ENCODE measurements at regions not wholly inside any gene's neighbourhood (a gene's known extent, or its start where the extent isn't known, plus 50 kb on each side); places are given as distances from the start of the nearest gene placed in this dataset.

DNA sequence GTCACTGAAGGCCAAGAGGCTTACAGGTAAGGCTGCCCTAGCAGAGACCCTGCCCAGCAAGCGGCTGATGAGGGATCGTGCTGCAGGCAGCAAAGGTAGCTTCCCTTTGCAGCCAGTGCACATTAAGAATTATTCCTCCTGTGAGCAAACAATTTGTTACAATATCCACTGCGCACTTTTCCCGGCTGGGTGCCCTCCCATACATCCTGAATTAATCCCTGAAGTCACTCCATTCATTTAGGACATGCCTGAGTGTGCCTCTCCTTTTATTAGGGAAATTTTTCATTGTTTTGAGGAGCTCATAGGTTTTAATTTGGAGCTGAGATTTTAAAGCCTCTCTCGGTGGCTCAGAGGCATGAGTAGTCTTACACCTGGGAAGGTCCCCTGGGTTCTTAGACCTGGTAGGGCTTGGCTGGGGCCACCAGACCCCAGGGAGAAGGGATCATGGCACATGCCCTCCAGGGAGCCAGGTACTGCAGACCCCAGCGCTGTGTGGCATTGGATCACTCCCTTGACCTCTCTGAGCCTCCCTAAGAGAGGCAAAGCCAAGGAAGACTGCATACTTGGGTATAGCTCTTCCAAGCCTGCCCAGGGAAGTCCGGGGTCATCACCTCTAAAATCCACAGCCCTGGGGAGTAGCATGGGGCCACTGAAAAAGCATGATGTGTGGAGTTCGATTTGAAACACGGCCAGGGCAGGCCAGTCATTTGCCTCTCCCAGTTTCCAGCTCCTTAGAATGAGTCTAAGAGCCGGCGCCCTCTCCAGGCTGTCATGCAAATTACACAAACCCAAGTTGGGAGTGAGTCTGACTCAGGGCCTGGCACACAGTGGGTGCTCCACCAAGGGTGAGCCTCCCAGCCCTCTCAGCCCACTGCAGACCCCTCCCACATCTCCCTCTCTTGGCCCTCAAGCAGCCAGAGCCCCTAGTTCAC is 151.9 kb upstream of the LINGO1 start:
- Histone ChIP-seq H3K27me3 (ENCODE audit: insufficient read depth, low read length) (no peaks in the 10 kb centered on the region), H3K4me1 (ENCODE audit: insufficient read depth, low read length) (no peaks in the 10 kb centered on the region), H3K9me3 (ENCODE audit: low read depth, low read length) (no peaks in the 10 kb centered on the region), H3K4me3 (ENCODE audit: low read length) (no peak overlapping the region)

DNA sequence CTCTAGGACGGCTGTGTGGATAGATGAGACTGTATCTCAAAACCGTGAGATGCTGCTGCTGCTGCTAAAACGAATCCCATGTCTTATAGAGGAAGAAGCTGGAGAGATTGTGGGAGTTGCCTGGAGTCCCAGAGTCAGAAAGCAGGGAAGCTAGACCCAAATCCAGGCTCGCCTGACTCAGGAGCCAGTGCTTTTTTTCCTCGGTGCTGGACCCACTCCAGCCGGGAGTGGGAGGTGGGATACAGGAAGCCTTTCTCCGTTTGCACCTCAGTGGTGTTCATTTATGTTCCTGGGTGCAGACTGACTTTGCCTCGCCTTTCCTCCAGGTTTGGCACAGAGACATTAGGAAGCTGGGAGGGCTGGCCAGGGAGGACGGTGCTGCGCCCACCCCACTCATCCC is 150.9 kb upstream of the LINGO1 start:
- Histone ChIP-seq H3K27me3 (ENCODE audit: insufficient read depth, low read length) (no peaks in the 10 kb centered on the region), H3K4me3 (ENCODE audit: low read length) (no peak overlapping the region), H3K9me3 (ENCODE audit: low read depth, low read length) (no peaks in the 10 kb centered on the region), H3K4me1 (ENCODE audit: insufficient read depth, low read length) (no peaks in the 10 kb centered on the region)

GRCh38 chr15:77782691-77783090 is 150.0 kb upstream of the LINGO1 start:
- Histone ChIP-seq H3K4me3 (ENCODE audit: low read length) (no peak overlapping the region), H3K27me3 (ENCODE audit: insufficient read depth, low read length) (no peaks in the 10 kb centered on the region), H3K4me1 (ENCODE audit: insufficient read depth, low read length) (no peaks in the 10 kb centered on the region)

GRCh38 chr15:77781946-77782240 is 149.2 kb upstream of the LINGO1 start:
- H3K27me3 ChIP-seq (ENCODE audit: insufficient read depth, low read length) = no peaks in the 10 kb centered on the region
- no peaks in the 10 kb centered on the region for H3K4me1 ChIP-seq (ENCODE audit: insufficient read depth, low read length)
- H3K4me3 ChIP-seq (ENCODE audit: low read length) = no peak overlapping the region
- H3K9me3 ChIP-seq (ENCODE audit: low read depth, low read length) = no peaks in the 10 kb centered on the region

More at GRCh38 chr15:77782691-77783090, 150.0 kb upstream of the LINGO1 start:
- no peaks in the 10 kb centered on the region for H3K9me3 ChIP-seq (ENCODE audit: low read depth, low read length)

- Histone ChIP-seq H3K4me3 (ENCODE audit: low read length) (no peak overlapping the region), H3K27me3 (ENCODE audit: insufficient read depth, low read length) (no peaks in the 10 kb centered on the region), H3K9me3 (ENCODE audit: low read depth, low read length) (no peaks in the 10 kb centered on the region), H3K4me1 (ENCODE audit: insufficient read depth, low read length) (no peaks in the 10 kb centered on the region)
These were observed 148.6 kb upstream of the LINGO1 start for GRCh38 chr15:77781151-77781945.

DNA sequence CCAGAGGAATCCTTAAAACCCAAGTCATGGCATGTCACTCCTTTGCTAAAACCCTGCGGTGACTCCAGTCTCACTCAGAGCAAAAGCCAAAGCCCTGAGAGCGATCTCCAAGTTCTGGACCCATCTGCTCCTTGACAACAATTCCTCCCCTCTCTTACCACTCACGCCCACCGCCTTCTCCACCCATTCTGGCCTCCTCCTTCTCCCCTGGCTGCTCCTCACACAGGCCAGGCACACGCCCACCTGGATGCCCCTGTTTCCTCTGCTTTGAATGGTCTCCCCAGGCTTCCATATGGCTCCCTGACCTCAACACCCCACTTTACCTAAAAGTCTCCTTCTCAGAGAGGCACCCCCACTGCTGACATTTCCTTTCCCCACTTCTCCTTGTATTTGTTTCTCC is 146.1 kb upstream of the LINGO1 start:
- H3K4me1 ChIP-seq (ENCODE audit: insufficient read depth, low read length) = no peaks in the 10 kb centered on the region
- H3K4me3 ChIP-seq (ENCODE audit: low read length) = no peak overlapping the region
- no peaks in the 10 kb centered on the region for H3K9me3 ChIP-seq (ENCODE audit: low read depth, low read length)

GRCh38 chr15:77775837-77776236 is 143.1 kb upstream of the LINGO1 start:
- H3K4me3 ChIP-seq (ENCODE audit: low read length) = no peak overlapping the region
- no peaks in the 10 kb centered on the region for H3K9me3 ChIP-seq (ENCODE audit: low read depth, low read length)
- H3K4me1 ChIP-seq (ENCODE audit: insufficient read depth, low read length) = no peaks in the 10 kb centered on the region
- H3K27me3 ChIP-seq (ENCODE audit: insufficient read depth, low read length) = no peaks in the 10 kb centered on the region

More for the DNA sequence above, 146.1 kb upstream of the LINGO1 start:
- no peaks in the 10 kb centered on the region for H3K27me3 ChIP-seq (ENCODE audit: insufficient read depth, low read length)

- Histone ChIP-seq H3K9me3 (ENCODE audit: low read depth, low read length) (no peaks in the 10 kb centered on the region), H3K27me3 (ENCODE audit: insufficient read depth, low read length) (no peaks in the 10 kb centered on the region), H3K4me1 (ENCODE audit: insufficient read depth, low read length) (no peaks in the 10 kb centered on the region), H3K4me3 (ENCODE audit: low read length) (no peak overlapping the region)
These were observed 142.7 kb upstream of the LINGO1 start for GRCh38 chr15:77775373-77775772.

DNA sequence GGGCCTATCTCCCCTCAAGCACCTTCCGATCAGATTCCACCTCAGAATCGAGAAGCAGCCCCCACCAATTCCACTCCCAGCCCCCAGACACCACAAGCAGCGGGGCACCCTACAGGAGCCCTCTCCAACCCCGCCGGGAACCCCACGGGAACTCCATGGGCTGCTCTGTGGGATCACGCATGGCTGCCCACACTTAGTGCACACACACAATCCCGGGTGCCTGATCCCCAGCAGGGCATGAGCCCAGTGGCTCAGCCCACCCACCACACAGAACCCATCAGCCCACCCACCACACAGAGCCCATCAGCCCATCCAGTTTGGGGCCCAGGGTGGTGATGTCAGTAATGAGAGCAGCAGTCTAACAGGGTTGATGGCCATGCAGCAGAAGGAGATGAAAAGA is 141.6 kb upstream of the LINGO1 start:
- H3K9me3 ChIP-seq (ENCODE audit: low read depth, low read length) = no peaks in the 10 kb centered on the region
- no peaks in the 10 kb centered on the region for H3K4me1 ChIP-seq (ENCODE audit: insufficient read depth, low read length)
- no peak overlapping the region for H3K4me3 ChIP-seq (ENCODE audit: low read length)
- no peaks in the 10 kb centered on the region for H3K27me3 ChIP-seq (ENCODE audit: insufficient read depth, low read length)

GRCh38 chr15:77773903-77774302 is 141.2 kb upstream of the LINGO1 start:
- no peaks in the 10 kb centered on the region for H3K9me3 ChIP-seq (ENCODE audit: low read depth, low read length)
- no peaks in the 10 kb centered on the region for H3K4me1 ChIP-seq (ENCODE audit: insufficient read depth, low read length)
- H3K4me3 ChIP-seq (ENCODE audit: low read length) = no peak overlapping the region
- no peaks in the 10 kb centered on the region for H3K27me3 ChIP-seq (ENCODE audit: insufficient read depth, low read length)

DNA sequence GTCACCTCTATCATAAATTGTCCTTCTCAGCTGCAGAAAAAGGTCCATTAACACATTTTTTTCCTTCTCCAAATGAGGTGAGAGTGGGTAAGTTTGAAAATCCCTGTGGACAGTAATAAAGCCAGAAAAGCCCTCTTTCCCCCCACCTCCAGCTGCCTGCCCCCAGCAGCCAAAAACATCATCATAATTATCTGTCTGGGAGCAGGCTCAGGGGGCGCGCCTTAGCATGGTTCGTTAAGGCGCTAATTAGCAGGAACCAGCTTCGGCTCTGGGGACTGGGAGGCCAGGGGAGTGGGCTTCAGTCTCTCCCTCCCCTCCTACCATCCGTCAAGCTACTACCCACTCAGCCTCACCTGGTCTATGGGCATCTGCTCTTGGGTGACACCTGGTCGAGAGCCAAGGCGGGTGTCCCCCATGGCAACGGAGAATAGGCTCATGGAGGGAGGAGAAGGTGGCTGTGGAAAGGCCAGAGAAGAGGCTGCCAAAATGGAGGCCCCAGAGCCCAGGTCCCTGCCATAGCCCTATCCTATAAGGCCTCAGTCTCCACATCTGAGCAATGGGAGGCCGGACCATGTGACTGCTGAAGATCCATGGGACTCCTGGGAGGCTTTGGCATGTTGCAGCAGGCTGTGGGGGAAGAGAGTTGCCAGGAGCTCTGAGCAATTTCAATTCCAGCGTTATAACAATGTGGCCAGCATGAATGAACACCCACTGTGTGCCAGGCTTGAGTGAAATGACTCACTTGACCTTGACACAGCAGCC is 140.1 kb upstream of the LINGO1 start:
- H3K4me1 ChIP-seq (ENCODE audit: insufficient read depth, low read length) = no peaks in the 10 kb centered on the region
- no peaks in the 10 kb centered on the region for H3K27me3 ChIP-seq (ENCODE audit: insufficient read depth, low read length)
- no peak overlapping the region for H3K4me3 ChIP-seq (ENCODE audit: low read length)
- no peaks in the 10 kb centered on the region for H3K9me3 ChIP-seq (ENCODE audit: low read depth, low read length)

- Histone ChIP-seq H3K27me3 (ENCODE audit: insufficient read depth, low read length) (no peaks in the 10 kb centered on the region), H3K9me3 (ENCODE audit: low read depth, low read length) (no peaks in the 10 kb centered on the region), H3K4me1 (ENCODE audit: insufficient read depth, low read length) (no peaks in the 10 kb centered on the region), H3K4me3 (ENCODE audit: low read length) (no peak overlapping the region)
These were observed 138.9 kb upstream of the LINGO1 start for GRCh38 chr15:77771616-77772015.

DNA sequence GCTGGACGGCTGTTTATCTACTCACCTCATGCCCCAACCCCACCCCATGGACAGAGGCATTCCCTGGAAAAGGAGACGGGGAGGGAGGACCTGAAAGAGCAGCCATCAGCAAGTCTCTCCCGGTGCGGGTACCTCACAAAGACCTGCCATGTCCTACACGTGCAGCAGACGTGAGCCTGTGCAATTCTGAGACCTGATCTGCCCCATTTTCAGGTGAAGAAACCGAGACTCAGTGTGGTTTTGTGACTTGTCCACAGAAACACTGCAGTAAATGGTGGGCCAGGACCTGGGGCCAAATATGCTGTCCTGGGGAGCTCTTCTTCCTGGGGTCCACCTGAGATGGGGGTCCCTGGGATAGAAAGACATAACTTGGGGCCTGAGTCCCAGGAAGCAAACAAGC is 137.0 kb upstream of the LINGO1 start:
- Histone ChIP-seq H3K27me3 (ENCODE audit: insufficient read depth, low read length) (no peaks in the 10 kb centered on the region), H3K4me3 (ENCODE audit: low read length) (no peak overlapping the region), H3K4me1 (ENCODE audit: insufficient read depth, low read length) (no peaks in the 10 kb centered on the region), H3K9me3 (ENCODE audit: low read depth, low read length) (no peaks in the 10 kb centered on the region)

DNA sequence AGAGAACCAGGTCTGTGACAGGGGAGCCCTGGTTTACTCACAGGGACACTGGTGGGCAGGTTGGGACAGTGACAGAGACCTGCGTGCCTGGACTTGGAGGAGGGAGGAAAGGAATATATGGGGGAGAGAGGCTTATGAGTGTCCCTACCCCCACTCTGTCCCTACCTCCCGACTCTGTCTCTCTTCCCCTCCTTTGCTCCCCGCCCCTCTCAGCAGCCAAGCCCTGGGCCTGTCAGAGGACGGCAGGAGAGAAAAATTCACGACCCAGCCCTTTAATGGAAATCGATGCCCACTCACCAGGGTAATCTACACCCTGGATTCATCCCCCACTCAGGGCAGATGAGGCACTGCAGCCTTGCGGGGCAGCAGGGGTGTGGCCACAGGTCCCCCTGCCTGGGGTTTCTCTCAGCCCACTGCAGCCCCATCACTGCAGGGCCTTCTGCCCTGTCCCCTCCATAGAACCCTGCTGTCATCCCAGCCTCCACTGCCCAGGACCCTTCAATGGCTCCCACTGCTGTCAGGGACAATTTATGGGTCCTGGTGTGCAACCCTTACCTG is 135.9 kb upstream of the LINGO1 start:
- Histone ChIP-seq H3K4me3 (ENCODE audit: low read length) (no peak overlapping the region), H3K9me3 (ENCODE audit: low read depth, low read length) (no peaks in the 10 kb centered on the region), H3K4me1 (ENCODE audit: insufficient read depth, low read length) (no peaks in the 10 kb centered on the region), H3K27me3 (ENCODE audit: insufficient read depth, low read length) (no peaks in the 10 kb centered on the region)

DNA sequence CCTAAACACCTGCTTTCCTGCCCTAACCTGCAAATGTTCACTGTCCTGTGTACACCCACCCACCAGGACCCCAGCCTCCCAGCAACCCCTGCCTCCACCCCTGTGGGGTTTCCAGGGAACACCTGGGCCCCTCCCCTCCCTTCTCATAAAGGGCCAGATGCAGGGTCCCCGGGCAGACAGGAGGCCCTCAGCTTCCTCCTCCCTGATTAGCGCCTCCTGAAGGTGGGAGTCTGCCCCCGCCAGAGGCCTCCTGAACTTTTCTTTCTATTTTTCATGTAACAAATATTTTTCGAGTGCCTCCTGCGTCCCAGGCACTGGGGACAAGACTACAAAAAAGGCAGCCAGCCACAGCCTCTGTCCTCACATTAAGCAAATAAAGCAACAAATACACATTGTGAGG is 135.4 kb upstream of the LINGO1 start:
- Histone ChIP-seq H3K4me1 (ENCODE audit: insufficient read depth, low read length) (no peaks in the 10 kb centered on the region), H3K4me3 (ENCODE audit: low read length) (no peak overlapping the region), H3K9me3 (ENCODE audit: low read depth, low read length) (no peaks in the 10 kb centered on the region), H3K27me3 (ENCODE audit: insufficient read depth, low read length) (no peaks in the 10 kb centered on the region)

Measured in mononuclear cell (primary cell).